HCT116 (cell line): ENCODE measurements at regions not wholly inside any gene's neighbourhood (a gene's known extent, or its start where the extent isn't known, plus 50 kb on each side); places are given as distances from the start of the nearest gene placed in this dataset.

Source experiments
- ATF3 ChIP-seq: IDR thresholded peaks from 2 replicates; pipeline ENCODE4 v1.6.1; 2012
- CEBPB ChIP-seq: IDR thresholded peaks from 2 replicates; pipeline ENCODE4 v1.6.1; 2012; ENCODE audit warnings: low read depth
- CTCF ChIP-seq, 3 experiments: fragments of 200-600 bp in 1 of 3; sonication (generic) in 1 of 3; IDR thresholded peaks in 2 of 3; conservative IDR thresholded peaks in 1 of 3; 2 replicates each; pipeline ENCODE4 v1.5.1; 2012 to 2017; ENCODE audit warnings: low read depth in 2 of 3, low read length in 2 of 3, antibody characterized with exemption in 1 of 3, borderline replicate concordance in 1 of 3, control low read depth in 1 of 3, mild to moderate bottlenecking in 1 of 3, mixed read lengths in 1 of 3, mixed run types in 1 of 3, moderate library complexity in 1 of 3; ENCODE audit not compliant: insufficient read depth in 1 of 3
- EZH2 ChIP-seq: fragments of 200-600 bp; sonication (generic); IDR thresholded peaks from 2 replicates; pipeline ENCODE4 v1.6.1; 2017; ENCODE audit warnings: antibody characterized with exemption, mixed run types
- POLR2A ChIP-seq: IDR thresholded peaks from 2 replicates; pipeline ENCODE4 v1.7.0; 2011; ENCODE audit warnings: borderline replicate concordance; ENCODE audit not compliant: insufficient read depth, insufficient read length; ENCODE audit errors: extremely low read depth
- POLR2AphosphoS5 ChIP-seq: IDR thresholded peaks from 2 replicates; pipeline ENCODE4 v1.6.1; 2011; ENCODE audit warnings: mild to moderate bottlenecking, low read depth, low read length, moderate library complexity
- SRF ChIP-seq: IDR thresholded peaks from 2 replicates; pipeline ENCODE4 v1.6.1; 2012; ENCODE audit warnings: low read depth
- TCF7L2 ChIP-seq: IDR thresholded peaks from 2 replicates; pipeline ENCODE4 v1.7.0; 2011; ENCODE audit warnings: borderline replicate concordance, inconsistent platforms; ENCODE audit not compliant: insufficient read depth, insufficient read length; ENCODE audit errors: extremely low read depth
- ZNF274 ChIP-seq: fragments of 200-500 bp; sonication (Bioruptor generic); IDR thresholded peaks from 2 replicates; pipeline ENCODE4 v1.6.1; 2014; ENCODE audit warnings: mild to moderate bottlenecking, low read depth, low read length, inconsistent platforms
- TF ChIP-seq, protein P1 (sequence below): IDR thresholded peaks from 2 replicates; pipeline ENCODE4 v1.6.1; 2012; ENCODE audit warnings: low read depth

- TF ChIP-seq EZH2 (no peak), CTCF (IDR thresholded peaks at IDR 0.05 in 2 of 3, conservative IDR thresholded peaks at IDR 0.05 in 1 of 3; ENCODE audit: borderline replicate concordance in 1 of 3, insufficient read depth in 1 of 3, low read depth in 2 of 3, low read length in 2 of 3) (no peak), POLR2A (no peak), SRF (no peak), CEBPB (no peak), POLR2AphosphoS5 (no peak), ATF3 (no peak), TCF7L2 (no peak), ZNF274 (no peak)
- TF ChIP-seq, protein P1, sequence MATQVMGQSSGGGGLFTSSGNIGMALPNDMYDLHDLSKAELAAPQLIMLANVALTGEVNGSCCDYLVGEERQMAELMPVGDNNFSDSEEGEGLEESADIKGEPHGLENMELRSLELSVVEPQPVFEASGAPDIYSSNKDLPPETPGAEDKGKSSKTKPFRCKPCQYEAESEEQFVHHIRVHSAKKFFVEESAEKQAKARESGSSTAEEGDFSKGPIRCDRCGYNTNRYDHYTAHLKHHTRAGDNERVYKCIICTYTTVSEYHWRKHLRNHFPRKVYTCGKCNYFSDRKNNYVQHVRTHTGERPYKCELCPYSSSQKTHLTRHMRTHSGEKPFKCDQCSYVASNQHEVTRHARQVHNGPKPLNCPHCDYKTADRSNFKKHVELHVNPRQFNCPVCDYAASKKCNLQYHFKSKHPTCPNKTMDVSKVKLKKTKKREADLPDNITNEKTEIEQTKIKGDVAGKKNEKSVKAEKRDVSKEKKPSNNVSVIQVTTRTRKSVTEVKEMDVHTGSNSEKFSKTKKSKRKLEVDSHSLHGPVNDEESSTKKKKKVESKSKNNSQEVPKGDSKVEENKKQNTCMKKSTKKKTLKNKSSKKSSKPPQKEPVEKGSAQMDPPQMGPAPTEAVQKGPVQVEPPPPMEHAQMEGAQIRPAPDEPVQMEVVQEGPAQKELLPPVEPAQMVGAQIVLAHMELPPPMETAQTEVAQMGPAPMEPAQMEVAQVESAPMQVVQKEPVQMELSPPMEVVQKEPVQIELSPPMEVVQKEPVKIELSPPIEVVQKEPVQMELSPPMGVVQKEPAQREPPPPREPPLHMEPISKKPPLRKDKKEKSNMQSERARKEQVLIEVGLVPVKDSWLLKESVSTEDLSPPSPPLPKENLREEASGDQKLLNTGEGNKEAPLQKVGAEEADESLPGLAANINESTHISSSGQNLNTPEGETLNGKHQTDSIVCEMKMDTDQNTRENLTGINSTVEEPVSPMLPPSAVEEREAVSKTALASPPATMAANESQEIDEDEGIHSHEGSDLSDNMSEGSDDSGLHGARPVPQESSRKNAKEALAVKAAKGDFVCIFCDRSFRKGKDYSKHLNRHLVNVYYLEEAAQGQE, result no peak
Measured at GRCh38 chr21:25381936-25382452, 225.3 kb downstream of the MRPL39 start.
